Effector memory CD4-positive, alpha-beta T cell (primary cell): ENCODE measurements at regions not wholly inside any gene's neighbourhood (a gene's known extent, or its start where the extent isn't known, plus 50 kb on each side); places are given as distances from the start of the nearest gene placed in this dataset.
A peak's percentile ranks its signal among the peaks of the same experiment; 100 is the strongest.

Experiments
- DNase-seq, 3 donors: peaks; one replicate each; pipeline ENCODE4 v3.0.0-alpha.2; 2020
- H3K27ac ChIP-seq: 2 replicates; pipeline ENCODE4 v1.7.0; 2013; ENCODE audit warnings: mild to moderate bottlenecking, low read length, moderate library complexity; ENCODE audit not compliant: insufficient read depth, poor library complexity, severe bottlenecking
- H3K27me3 ChIP-seq: replicated peaks from 2 replicates; pipeline ENCODE4 v1.7.0; 2013; ENCODE audit warnings: mild to moderate bottlenecking, low read length; ENCODE audit not compliant: insufficient read depth, control insufficient read depth, poor library complexity, severe bottlenecking
- H3K36me3 ChIP-seq: 2 replicates; pipeline ENCODE4 v1.7.0; 2013; ENCODE audit warnings: mild to moderate bottlenecking, low read length, moderate library complexity; ENCODE audit not compliant: control insufficient read depth, insufficient read depth
- H3K4me1 ChIP-seq: 2 replicates; pipeline ENCODE4 v1.7.0; 2013; ENCODE audit warnings: low read length, mild to moderate bottlenecking; ENCODE audit not compliant: control insufficient read depth, insufficient read depth, poor library complexity, severe bottlenecking
- H3K4me3 ChIP-seq: 2 replicates; pipeline ENCODE4 v1.7.0; 2013; ENCODE audit warnings: low read length, low read depth, mild to moderate bottlenecking; ENCODE audit not compliant: insufficient read depth, poor library complexity, severe bottlenecking
- H3K9me3 ChIP-seq: 2 replicates; pipeline ENCODE4 v1.7.0; 2013; ENCODE audit warnings: mild to moderate bottlenecking, low read length, moderate library complexity; ENCODE audit not compliant: control insufficient read depth

DNA sequence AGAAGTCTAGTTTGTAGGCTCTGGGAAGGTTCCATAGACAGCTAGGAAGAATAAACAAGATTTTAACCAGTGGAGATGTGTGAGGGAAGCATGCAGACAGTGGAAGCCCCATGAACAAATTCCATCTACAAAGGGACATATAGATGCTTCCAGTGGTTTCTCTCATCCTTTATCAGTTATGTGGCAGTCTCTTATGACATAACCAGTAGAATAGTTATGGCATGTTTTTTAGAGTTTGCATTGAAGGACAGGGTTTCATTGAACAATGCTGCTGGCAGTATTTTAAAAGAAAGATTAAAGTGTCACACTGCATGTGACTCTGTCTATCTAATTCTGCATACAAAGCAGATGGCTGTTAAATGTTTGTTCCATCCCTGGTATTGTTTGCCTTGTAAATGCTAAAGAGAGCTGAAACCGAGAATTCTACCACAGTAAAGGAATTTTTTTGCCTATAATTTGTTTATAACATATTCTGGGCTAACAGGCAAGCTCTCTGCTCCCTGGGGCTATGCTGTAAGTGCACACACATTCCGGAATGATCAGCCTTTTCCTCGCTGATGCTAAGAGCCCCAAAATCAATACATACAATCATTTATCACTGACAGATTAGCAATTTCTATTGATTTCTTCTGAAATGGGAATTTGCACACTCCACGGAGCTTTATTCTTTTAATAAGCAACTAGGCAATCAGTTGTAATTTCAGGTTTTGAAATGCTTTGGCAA, 76.8 kb upstream of the PELI1 start:
- Histone ChIP-seq H3K27ac (no peak overlapping the region), H3K27me3 (no peaks in the 10 kb centered on the region), H3K9me3 (no peaks in the 10 kb centered on the region), H3K36me3 (no peaks in the 10 kb centered on the region), H3K4me1 (no peaks in the 10 kb centered on the region), H3K4me3 (no peak overlapping the region)
- DNase-seq: no peak

- H3K4me3 ChIP-seq: no peak overlapping the region
- no peak overlapping the region for H3K27ac ChIP-seq
- no peaks in the 10 kb centered on the region for H3K4me1 ChIP-seq
- no peak for DNase-seq
- H3K36me3 ChIP-seq: no peaks in the 10 kb centered on the region
- H3K9me3 ChIP-seq: no peaks in the 10 kb centered on the region
- H3K27me3 ChIP-seq: no peaks in the 10 kb centered on the region
Observed at GRCh38 chr2:64221935-64222334, 77.7 kb upstream of the PELI1 start.

DNA sequence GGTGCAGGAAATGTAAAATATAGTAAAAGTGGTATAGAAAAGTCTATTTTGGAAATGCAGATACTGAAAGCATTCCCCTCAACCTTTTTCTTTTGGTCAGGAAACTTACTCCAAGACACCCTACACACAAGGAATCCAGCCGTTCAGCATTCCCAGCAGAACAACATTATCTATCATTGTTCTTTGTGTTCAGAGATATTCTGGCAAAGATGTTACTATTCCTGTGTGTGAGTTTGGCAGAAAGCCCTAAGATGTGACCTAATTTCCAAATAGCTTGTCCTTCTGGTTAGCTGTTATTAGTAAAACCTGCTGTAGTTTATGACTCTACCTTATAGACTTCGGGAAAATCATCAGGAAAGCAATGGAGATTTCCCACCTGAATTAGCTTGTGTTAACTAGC, 78.1 kb upstream of the PELI1 start:
- no peak for DNase-seq

GRCh38 chr2:64223055-64223454, 78.8 kb upstream of the PELI1 start:
- no peaks in the 10 kb centered on the region for H3K9me3 ChIP-seq
- no peak overlapping the region for H3K4me3 ChIP-seq
- no peaks in the 10 kb centered on the region for H3K4me1 ChIP-seq
- H3K27me3 ChIP-seq: no peaks in the 10 kb centered on the region
- no peaks in the 10 kb centered on the region for H3K36me3 ChIP-seq
- DNase-seq: no peak
- H3K27ac ChIP-seq: no peak overlapping the region

More for the DNA sequence above, 78.1 kb upstream of the PELI1 start:
- Histone ChIP-seq H3K4me1 (no peaks in the 10 kb centered on the region), H3K36me3 (no peaks in the 10 kb centered on the region), H3K9me3 (no peaks in the 10 kb centered on the region), H3K27me3 (no peaks in the 10 kb centered on the region), H3K27ac (no peak overlapping the region), H3K4me3 (no peak overlapping the region)

DNA sequence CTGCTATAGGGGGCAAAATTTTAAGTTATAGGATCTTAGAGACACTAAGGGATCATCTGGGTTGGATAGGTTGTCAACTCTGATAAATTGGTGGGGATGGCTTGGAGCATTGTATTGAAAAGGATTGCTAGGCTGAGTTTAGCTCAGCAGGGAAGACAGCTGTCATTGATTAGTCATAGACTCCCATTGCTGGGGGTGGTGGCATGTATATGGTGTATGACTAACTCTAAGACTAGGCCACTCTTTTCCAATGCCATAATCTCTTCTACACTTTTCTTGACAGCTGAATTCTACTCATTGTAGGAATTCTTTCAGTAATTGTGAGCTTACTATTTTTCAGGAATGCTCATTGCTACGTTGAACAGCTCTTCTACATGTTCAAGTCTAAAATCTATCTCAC, 81.3 kb upstream of the PELI1 start:
- Histone ChIP-seq H3K36me3 (no peaks in the 10 kb centered on the region), H3K27ac (no peak overlapping the region), H3K9me3 (no peaks in the 10 kb centered on the region), H3K4me3 (no peak overlapping the region), H3K4me1 (peaks cover 4% of the 10 kb centered on the region), H3K27me3 (no peaks in the 10 kb centered on the region)
- no peak for DNase-seq

DNA sequence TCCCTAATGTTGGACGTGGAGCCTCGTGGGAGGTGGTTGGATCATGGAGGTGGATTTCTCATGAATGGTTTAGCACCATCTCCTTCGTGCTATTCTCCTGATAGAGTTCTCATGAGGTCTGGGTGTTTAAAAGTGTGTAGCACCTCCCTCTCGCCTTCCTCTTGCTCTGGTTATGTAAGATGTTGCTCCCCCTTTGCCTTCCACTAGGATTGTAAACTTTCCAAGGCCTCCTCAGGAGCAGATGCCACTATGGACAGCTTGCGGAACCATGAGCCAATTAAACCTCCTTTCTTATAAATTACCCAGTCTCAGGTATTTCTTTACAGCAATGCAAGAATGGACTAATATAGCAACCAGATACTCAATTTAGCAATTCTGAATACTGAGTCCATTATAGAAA, 82.4 kb upstream of the PELI1 start:
- H3K27ac ChIP-seq: no peak overlapping the region
- H3K36me3 ChIP-seq: no peaks in the 10 kb centered on the region
- DNase-seq: no peak
- H3K4me3 ChIP-seq: no peak overlapping the region
- H3K9me3 ChIP-seq: no peaks in the 10 kb centered on the region
- peaks cover 4% of the 10 kb centered on the region for H3K4me1 ChIP-seq
- H3K27me3 ChIP-seq: no peaks in the 10 kb centered on the region

- Histone ChIP-seq H3K27ac (no peak overlapping the region), H3K4me1 (peaks cover 4% of the 10 kb centered on the region), H3K27me3 (no peaks in the 10 kb centered on the region), H3K36me3 (no peaks in the 10 kb centered on the region), H3K4me3 (peak overlapping the region; percentile 51), H3K9me3 (no peaks in the 10 kb centered on the region)
- no peak for DNase-seq
Observed at GRCh38 chr2:64227603-64228125, 83.4 kb upstream of the PELI1 start.

DNA sequence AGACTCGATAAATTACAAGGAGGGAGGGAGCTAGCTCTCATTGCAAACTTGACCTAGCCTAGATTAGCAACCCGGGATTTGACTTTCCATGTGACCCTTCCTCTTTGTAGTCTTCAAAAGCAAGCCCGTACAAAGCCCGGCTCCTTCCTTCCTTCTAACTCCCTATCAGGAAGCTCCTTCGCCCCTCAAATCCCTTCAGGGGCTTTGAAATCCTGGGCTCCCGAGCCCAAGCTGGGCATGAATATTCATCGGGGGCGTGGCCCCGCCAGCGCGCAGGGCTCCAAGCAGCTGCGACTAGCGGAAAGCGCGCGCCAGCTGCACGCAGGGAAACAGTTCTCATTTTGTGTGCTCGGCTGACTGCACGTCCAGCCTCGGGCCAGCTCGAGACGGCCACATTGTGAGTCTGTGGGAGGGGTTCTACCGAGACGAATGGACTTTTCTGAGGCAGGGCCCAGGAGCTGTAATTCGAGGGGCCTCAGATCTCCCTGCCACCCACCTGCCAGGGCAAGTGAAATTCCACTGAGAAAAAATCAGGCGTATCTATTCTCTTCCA, 84.0 kb upstream of the PELI1 start:
- DNase-seq: peak in 2 of 3 donors; percentile 15 to 23
- no peaks in the 10 kb centered on the region for H3K27me3 ChIP-seq
- H3K27ac ChIP-seq: no peak overlapping the region
- peaks cover 4% of the 10 kb centered on the region for H3K4me1 ChIP-seq
- H3K4me3 ChIP-seq: peak overlapping the region; percentile 51
- no peaks in the 10 kb centered on the region for H3K36me3 ChIP-seq
- no peaks in the 10 kb centered on the region for H3K9me3 ChIP-seq

GRCh38 chr2:64228918-64229317, 84.7 kb upstream of the PELI1 start:
- H3K4me1 ChIP-seq: peaks cover 4% of the 10 kb centered on the region
- H3K27ac ChIP-seq: no peak overlapping the region
- peak overlapping the region; percentile 51 for H3K4me3 ChIP-seq

GRCh38 chr2:64230540-64230939, 86.3 kb upstream of the PELI1 start:
- H3K27ac ChIP-seq: no peak overlapping the region

More at GRCh38 chr2:64228918-64229317, 84.7 kb upstream of the PELI1 start:
- Histone ChIP-seq H3K27me3 (no peaks in the 10 kb centered on the region), H3K9me3 (no peaks in the 10 kb centered on the region), H3K36me3 (no peaks in the 10 kb centered on the region)
- DNase-seq: no peak

More at GRCh38 chr2:64230540-64230939, 86.3 kb upstream of the PELI1 start:
- Histone ChIP-seq H3K36me3 (no peaks in the 10 kb centered on the region), H3K27me3 (no peaks in the 10 kb centered on the region), H3K9me3 (no peaks in the 10 kb centered on the region), H3K4me1 (peaks cover 4% of the 10 kb centered on the region), H3K4me3 (no peak overlapping the region)
- no peak for DNase-seq
